Neural progenitor cell (in vitro differentiated cells): ENCODE measurements at regions not wholly inside any gene's neighbourhood (a gene's known extent, or its start where the extent isn't known, plus 50 kb on each side); places are given as distances from the start of the nearest gene placed in this dataset.

Source experiments
- EZH2phosphoT487 ChIP-seq: fragments of 200-600 bp; sonication (generic); IDR thresholded peaks from 2 replicates; pipeline ENCODE4 v1.6.1; 2017; ENCODE audit warnings: antibody characterized with exemption
- TF ChIP-seq, protein P1 (sequence below): fragments of 200-600 bp; sonication (generic); IDR thresholded peaks from 2 replicates; pipeline ENCODE4 v1.5.1; 2017; ENCODE audit warnings: antibody characterized with exemption, mild to moderate bottlenecking

GRCh38 chr7:1286946-1287645 lies 54.4 kb downstream of the UNCX start:
- no peak for TF ChIP-seq EZH2phosphoT487
- TF ChIP-seq, protein P1, sequence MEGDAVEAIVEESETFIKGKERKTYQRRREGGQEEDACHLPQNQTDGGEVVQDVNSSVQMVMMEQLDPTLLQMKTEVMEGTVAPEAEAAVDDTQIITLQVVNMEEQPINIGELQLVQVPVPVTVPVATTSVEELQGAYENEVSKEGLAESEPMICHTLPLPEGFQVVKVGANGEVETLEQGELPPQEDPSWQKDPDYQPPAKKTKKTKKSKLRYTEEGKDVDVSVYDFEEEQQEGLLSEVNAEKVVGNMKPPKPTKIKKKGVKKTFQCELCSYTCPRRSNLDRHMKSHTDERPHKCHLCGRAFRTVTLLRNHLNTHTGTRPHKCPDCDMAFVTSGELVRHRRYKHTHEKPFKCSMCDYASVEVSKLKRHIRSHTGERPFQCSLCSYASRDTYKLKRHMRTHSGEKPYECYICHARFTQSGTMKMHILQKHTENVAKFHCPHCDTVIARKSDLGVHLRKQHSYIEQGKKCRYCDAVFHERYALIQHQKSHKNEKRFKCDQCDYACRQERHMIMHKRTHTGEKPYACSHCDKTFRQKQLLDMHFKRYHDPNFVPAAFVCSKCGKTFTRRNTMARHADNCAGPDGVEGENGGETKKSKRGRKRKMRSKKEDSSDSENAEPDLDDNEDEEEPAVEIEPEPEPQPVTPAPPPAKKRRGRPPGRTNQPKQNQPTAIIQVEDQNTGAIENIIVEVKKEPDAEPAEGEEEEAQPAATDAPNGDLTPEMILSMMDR: no peak
